Activated CD4-positive, alpha-beta T cell treated with anti-CD3 and anti-CD28 coated beads, Interleukin-2, amount 50 U/mL, for 16 hours (primary cell): ENCODE measurements at regions not wholly inside any gene's neighbourhood (a gene's known extent, or its start where the extent isn't known, plus 50 kb on each side); places are given as distances from the start of the nearest gene placed in this dataset.
"Not testable (repeated sequence)": the region's sequence is repeated elsewhere in the genome, so short reads cannot be mapped to it uniquely, and the experiment has no call there.

Experiments used
- DNase-seq: peaks from one replicate; pipeline ENCODE4 v3.0.0-alpha.2; 2020

DNA sequence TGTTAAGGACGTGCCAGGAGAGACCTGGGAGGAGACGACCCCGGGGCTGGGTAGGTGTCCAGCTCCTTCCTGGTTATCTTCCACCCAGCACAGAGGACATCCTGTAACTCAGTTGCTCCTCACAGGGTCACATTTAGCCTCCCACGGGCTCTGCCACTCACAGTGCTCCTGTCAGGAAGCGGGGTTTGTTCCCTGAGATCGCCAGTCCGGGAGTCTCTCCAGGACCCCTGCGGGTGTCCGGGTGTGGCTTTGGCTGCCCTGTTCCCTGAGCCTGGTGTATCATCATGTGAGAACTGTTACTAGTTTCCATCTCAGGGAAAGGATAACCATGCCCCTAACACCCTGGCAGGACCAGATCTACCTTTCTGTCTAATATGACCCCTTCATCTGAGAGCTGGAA, 158.2 kb upstream of the RUNX1 start:
- no peak for DNase-seq

DNA sequence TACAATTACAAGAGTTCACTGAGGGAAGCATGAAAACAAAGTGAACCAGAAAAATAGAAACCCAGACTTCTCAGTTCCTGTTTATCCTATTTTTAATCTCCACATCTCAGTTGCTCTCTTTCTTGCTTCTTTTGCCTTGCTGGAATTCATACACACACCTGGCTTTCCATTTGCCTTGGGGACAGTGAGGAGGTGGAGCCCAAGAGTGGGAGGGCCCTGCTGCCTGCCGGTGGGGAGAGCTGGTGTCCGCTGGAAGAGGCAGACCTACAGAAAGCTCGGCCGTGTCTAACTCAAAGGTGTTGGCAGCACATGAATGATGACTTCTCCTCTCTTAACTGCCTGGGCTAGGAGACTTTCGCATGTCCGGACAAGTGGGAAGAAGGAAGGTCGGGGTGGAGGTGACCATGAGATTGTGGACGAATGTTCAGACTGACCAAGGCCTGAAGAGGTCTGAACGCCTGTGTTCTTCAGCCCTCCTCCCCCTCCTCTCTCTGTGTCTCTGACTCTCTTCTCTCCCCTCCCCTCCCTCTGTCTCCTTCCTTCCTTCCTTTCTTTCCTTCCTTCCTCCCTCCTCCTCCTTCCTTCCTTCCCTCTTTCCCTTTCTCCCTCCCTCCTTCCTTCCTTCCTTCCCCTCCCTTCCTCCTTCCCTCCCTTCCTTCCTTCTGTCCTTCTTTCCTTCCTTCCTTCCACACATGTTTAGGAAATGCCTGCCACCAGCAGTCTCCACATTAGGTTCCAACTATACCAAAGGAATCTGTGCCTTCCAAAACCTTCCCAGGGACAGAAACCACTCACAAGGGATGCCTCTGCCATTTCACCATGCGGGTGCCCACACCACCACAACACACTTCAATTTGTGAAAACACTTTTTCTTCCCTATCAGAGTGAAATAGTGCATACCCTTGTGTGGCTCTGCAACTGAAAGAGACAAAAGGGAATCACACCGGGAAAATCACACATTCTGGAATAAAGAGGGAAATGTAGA, 157.3 kb upstream of the RUNX1 start:
- DNase-seq: no peak

DNA sequence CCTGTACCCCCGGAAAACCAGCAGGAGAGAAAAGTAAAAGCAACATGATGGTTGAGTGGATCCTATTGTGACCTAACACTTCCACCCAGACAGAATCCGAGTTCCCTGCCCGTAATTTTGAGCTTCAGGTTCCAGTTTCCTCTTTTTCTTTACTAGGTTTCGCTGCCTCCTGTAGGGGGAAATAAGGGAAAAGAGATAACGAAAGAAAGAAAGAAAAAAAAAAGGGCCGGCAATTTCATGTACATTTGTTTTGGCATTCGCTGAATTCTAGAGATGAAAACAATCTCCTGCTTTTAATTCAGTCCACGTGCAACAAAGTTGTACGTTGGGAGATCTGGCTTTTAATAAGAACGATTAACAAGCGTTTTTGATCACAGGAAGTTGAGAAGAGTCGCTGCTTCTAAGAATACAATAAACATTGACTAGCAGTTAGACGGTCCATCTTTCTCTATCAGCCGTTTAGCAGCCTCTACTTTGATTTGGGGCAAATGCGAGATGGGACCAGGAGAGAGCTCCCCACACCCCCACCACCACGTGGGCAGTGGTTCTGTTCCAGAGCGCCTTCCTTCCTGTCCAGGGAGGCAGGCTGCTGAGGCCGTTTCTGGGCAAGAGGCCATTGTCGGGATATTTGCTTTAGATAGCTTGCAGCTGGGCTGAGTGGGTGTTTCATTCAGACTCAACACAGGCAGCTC, 155.9 kb upstream of the RUNX1 start:
- no peak for DNase-seq

DNA sequence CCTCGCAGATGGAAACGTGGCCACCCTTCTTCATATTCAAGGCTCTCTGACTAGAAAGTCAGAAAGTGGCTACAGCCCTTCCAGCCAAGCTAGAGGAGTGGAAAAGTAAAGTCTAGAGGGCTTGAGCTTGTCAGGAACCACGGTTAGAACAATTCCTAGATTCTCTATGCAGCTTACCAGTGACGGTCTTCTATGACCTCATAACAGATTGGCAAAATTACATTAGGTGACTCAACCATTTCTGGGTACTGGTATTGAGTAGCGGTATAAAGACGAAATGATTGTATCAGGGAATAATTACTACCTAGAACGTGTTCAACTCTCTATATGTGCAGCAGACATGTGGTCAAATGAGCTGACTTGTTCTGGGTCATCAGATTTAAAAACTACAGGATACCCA, 155.0 kb upstream of the RUNX1 start:
- no peak for DNase-seq

DNA sequence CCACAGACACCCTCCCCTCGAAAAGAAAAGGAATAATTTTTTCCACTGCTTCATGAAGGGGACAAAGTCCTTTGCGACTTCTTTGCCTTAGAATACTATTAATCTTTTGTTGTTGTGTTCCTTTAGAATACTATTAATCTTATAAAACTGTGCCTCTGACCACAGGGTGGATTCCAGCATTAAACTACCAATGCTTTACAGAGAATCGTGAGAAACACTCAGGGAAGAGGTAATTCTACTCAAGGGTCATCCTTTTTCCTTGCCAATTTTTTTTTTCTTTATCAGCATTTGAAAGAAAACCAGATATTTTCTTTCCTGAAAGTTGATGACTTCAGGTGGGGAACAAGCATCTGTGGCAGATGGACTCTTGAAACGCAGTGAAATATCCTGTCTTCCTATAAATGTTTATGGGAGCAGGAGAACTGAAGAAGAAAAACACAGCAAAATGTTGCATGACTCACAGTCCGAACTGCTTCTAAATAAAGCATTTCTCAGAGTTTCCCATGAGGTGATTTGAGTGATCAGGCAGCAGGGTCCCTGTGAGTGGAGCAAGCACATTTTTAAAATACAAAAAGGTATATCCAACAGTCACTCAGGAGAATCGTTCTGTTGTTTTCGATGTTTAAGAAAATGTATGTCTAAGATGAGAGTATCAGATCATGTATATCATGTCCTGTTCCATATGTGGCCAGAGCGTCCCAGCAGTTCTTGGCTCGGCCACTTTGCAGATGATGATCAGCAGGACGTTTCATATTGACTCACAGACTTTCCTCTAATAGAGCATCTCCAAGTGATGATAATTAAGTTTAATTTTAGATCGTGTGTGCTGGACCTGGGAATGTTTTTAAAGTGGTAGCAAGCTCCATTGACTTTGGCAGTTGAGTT, 154.2 kb upstream of the RUNX1 start:
- no peak for DNase-seq

DNA sequence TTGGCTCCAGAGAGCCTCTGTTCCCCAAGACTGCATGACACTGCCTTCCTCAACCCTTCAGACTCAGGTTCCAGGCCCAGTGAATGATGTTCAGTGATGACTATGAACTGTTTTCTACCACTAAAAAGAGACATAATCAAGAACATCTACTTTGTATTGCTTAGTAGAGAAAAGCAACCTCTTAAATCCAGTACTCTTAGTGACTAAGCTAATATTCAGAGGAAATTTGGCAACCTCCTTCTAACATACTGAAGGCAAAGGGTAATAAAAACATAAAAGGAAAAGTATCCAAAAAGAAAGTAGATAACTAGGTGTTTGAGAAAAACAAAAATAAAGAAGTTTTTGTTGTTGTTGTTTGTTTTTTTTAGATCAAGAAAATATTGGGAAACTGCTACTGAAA, 153.3 kb upstream of the RUNX1 start:
- no peak for DNase-seq

DNA sequence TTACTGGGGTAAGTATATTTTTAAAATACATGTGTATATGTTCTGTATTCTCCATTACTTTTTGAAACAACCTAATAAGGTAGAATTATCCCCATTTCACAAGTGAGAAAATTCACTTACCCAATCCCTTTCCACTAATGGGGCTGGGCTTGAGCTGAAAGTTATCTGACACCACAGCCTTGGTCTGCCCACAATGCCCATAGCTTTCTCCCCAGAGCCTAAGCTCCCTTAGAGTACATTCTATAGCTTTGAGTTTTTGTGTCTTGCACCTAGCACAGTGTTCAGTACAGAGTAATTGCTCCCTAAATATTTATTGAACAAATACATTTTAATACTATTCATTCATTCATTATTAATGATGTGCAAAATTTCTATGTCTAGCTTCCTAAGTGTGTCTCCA, 152.7 kb upstream of the RUNX1 start:
- DNase-seq: no peak

DNA sequence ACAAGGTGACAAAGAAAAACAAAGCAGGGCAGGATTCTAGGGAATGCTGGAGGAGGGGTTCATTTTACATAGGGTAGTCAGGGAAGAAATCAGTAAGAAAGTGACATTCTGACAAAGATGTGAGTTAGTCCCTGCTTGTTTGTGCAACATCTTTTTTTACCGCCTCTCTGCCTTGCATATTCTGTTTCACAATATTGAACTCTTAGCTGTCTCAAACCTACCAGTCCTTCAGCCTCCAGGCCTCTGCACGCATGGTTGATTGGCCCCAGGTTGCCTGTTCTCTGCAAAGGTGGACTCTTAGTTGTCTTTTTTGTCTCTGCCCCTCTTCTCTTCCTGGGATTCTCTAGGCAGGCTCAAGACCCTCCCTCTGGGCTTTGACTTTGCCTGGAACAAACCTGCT, 152.2 kb upstream of the RUNX1 start:
- DNase-seq: no peak

DNA sequence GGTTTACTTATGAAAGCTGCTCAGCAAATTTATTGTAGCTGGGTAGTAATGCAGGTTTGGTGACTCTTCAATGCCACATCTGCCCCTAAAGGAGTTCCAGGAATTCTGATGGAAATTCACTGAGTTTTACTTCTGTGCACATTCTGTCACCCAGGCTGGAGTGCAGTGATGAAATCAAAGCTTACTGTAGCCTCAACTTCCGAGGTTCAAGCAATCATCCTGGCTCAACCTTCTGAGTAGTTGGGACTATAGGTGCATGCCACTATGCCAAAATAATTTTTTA, 150.6 kb upstream of the RUNX1 start:
- no peak for DNase-seq

DNA sequence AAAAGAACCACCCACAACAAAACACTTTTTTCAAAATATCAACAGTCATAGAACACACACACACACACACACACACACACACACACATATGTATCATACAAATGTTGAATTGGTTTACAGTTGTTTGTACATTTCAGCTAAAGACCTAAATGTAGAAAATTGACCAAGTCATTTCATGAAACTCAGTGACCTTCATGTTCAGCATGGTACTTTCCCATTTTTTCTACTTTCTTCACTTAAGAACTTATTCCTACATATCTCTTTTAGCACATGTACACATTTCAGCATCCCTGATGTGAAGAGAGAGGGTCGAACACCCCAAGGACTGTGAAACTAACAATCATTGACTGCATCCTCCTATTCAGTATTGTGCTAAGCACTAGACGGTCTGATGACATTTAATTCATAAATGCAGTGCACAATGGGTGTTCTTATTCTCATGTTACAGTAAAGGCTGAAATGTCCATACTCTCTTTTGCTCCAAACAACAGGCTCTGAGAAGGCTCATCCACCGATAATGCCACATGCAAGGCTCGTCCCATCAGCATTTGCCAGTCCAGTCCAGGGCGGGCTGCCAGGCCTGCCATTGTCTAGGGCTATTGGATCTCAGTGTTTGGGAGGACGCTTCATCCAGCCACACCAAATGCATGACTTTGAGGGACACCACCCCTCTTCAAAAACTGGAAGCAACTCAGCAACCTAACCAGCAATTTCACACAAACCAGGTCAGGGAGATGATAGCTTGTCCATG, 150.1 kb upstream of the RUNX1 start:
- DNase-seq: no peak

DNA sequence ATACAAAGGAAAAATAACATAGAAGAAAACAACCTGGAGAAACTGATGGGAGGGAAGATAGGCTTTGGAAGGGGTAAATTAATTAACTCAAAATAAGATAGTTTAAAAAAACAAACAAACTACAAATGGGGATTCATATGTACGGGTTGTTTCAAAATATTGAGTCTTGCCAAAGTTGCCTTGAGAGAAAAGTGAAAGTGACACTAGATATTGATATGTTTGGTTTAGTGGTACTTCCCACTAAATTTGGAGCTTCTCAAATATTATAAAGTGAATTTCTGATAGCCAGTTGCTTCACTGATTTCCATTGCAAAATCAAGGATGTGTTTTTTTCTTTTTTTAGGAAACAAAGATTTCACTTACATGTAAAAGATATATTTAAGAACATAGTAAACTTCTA, 149.5 kb upstream of the RUNX1 start:
- DNase-seq: no peak

DNA sequence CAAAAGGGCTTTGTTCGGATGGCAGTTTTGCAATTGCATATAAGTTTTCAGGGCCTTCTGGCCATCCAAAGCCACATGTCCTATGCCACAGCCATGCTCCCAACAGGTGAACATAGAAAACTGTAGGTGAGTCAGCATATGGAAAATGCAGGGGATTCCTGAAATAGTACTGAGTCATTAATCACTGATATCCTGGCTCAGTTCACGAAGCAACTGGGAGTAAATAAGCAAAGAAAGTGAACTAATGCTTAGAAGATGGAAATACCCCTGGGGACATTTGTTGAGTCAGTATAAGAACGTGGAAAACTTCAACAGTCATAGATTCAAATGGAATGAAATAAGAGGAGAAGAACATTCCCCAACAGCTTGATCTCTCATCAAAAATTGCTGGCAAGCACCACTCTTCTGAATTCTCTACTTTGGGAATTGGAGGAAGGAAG, 148.9 kb upstream of the RUNX1 start:
- no peak for DNase-seq

DNA sequence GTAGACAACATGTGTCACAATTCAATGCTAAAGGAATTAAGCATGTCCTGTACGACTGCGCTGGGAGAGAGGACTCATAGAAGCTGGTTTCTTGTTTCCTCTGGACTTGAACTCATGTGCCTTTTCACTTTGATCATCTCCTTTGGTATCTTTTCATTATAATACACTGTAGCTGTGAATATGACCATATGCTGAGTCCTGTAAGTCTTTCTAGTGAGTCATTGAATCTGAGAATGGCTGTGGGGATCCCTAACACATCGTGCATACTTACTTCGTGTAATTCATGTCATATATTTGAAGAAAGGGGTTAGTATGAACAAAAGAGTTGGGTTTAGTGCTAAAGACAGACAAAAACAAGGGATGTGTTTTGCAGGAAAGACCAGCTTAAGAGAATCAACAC, 148.1 kb upstream of the RUNX1 start:
- no peak for DNase-seq

DNA sequence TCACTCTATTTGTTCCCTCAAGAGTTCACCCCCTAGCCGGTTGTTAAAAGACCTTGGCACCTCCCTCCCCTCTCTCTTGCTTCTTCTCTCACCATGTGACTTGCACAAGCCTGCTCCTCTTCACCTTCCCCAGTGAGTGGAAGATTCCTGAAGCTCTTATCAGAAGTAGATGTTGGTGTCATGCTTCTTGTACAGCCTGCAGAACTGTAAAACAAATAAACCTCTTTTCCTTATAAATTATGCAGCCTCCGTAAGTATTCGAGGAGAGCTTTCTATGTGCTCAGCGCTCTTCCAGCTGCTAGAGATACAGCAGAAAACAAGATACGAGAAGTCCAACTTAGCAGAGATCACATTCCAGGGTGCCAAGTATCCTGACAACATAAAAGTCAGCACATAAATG, 147.0 kb upstream of the RUNX1 start:
- no peak for DNase-seq

DNA sequence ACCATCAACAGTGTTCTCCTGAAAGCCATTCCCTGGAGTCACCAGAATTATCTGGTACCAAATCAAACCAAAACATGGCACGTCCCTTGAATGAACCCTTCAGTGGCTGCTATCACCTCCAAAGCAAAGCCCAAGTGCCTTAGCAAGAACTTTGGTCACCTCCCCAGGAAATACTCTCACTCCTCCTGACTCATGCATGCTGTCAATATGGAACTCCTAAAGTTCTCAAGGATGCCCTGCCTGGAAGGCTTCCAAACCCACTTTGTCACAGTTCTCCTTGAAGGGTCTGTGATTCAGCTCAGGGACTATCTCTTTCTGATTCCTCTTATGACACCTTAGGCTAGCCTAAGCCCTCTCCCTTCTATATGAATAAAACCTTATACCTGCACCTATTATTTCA, 146.1 kb upstream of the RUNX1 start:
- no peak for DNase-seq

DNA sequence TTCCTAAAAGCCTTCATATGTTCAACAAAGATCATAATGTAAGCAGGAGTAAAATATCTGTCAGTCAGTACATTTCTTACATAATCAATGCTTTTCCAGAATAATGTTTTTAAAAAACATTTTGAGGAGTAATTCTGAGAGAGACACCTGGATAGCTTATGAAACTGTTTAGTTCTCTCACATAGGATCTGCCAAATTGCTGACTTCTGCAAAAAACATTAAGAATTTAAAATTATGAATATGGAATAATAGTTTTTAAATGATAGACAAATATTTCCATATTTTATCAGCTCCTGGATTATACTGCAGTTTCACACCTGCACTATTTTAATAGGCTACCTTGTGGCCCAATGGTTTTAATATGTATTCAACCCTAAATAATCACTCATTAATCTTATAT, 142.7 kb upstream of the RUNX1 start:
- no peak for DNase-seq

DNA sequence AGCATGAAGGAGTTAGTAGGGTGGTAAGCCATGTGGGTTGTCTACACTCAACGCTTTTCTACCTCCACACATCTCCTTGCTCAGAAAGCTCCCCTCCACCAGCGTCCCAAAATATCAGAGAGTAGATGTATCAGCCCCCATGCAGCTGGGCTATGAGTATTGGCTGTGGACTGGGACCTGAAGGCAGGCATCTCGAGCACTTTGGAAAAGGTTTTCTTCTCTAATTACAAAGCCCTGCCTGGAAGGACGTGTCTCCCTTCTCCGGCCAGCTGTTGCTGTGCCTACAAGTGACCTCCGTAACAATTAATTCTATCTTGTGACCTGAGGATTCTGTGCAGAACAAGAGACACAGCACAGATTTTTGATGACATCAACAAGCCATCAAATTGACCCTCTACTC, 142.0 kb upstream of the RUNX1 start:
- DNase-seq: no peak

DNA sequence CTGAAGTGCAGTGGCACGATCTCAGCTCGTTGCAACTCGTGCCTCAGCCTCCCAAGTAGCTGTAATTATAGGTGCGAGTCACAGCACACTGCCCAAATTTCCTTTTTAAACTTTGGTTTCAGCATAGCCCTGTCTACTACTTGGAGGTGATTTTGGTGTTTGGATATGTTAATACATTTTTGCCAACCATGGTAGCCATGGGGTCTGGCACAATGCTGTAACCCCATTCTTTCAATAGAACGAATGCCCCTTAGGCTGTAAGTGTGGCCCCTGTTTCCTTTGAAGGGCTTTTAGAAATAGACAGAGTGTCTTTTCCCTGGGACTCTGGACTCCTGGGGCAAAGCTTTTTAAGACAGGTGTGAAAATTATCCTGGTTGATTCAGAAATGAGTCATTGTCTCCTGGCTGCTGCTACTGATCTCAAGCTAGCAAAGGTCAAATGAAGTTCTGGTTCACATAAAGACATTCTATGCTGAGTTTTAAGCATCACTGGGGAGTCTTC, 141.1 kb upstream of the RUNX1 start:
- no peak for DNase-seq

DNA sequence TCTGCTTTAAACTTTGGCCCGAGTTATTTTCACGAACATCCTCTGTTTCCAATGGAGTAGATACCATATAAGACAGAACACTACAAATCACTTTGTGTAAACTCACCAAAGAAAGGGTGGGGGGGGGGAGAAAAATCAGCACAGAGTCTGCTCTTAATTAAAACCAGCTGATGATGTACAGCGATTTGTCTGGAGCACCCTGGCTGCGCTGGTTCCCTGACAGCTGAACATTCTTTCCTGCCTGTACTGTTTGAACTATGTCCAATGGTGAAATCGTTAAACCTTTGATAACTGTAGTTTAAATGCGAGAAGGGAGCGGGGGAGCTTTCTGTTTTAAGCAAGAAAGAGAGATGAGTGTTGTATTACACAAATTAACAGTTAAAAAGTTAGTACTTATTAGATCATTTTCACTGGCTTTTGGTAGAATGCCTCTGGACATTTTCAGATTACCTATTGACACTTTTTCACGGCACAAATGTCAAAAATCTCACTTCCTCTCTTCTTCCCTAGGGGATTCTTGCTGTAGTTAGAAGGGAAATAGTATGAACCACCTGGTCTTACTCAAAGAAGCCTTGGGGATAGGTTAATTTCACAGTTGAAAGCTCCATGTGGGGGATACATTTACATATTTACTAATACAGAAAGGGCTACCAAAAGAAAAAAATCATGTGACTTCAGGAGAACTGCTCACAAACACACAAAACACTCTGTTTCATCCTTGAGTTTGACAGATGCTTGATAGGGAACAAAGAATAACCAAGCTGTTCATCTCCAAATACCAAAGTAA, 140.2 kb upstream of the RUNX1 start:
- DNase-seq: no peak

DNA sequence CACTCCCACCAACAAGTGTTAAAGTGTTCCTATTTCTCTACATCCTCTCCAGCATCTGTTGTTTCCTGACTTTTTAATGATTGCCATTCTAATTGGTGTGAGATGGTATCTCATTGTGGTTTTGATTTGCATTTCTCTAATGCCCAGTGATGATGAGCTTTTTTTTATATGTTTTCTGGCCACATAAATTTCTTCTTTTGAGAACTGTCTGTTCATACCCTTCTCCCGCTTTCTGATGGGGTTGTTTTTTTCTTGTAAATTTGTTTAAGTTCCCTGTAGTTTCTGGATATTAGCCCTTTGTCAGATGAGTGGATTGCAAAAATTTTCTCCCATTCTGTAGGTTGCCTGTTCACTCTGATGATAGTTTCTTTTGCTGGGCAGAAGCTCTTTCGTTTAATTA, 134.3 kb upstream of the RUNX1 start:
- DNase-seq: not testable (repeated sequence)

DNA sequence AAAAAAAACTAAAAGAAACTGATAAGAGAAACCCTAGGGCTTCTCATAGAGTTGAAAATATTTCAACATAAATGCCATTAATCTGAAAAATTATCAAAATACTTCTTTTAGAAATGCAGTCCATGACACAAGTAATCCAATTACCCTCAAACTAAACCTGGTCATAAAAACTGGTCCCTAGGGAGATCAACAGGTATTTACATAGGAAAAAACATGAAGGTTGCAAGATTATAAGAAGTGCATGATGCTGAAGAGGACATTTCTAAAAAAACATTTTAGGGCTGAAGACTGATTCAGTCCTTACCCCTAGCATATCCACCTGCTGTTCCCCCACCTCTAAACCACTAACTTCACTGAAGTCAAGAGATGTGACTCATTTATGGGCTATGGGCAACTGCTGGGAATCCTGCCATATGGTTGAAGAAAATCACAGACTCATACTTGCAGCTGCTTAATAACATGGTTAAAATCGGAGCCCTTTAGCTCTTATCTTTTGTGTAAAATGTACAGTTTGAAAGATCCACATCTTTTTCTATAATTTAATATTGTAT, 131.0 kb upstream of the RUNX1 start:
- DNase-seq: peak; percentile 26
